ENCODE measurements at regions not wholly inside any gene's neighbourhood (a gene's known extent, or its start where the extent isn't known, plus 50 kb on each side); places are given as distances from the start of the nearest gene placed in this dataset.

DNA sequence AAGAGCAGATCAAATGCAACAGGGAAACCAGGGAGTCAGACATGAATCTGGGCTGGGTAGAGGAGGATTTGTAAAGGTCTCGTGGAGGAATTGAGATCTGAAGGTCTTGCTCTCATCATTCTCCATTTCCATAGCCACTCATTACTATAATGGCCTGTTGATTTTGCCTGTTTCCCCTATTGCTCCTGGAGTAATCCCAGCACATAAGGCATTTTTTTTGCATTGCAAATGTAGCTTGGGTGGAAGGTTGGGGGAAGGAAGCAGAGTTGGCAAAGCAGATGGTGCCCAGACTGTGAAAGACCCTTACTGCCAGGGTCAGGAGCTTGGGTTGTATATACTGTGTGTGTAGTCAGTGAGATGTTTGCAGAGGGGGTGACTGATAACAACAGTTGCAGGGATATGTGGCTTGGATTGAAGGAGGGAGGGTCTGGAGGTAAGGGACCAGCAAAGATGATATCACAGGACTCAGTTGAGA lies 116.0 kb downstream of the TTC6 start:
- TF ChIP-seq MXI1 (conservative IDR thresholded peaks at IDR 0.05; ENCODE audit: poor library complexity, severe bottlenecking) (no peak), RAD21 (conservative IDR thresholded peaks at IDR 0.05) (no peak), TAF1 (IDR thresholded peaks at IDR 0.05; ENCODE audit: low read depth) (no peak), SMC3 (conservative IDR thresholded peaks at IDR 0.05; ENCODE audit: poor library complexity) (no peak), POLR2AphosphoS5 (IDR thresholded peaks at IDR 0.05) (no peak), EP300 (conservative IDR thresholded peaks at IDR 0.05; ENCODE audit: poor library complexity, severe bottlenecking) (no peak), EZH2 (IDR thresholded peaks at IDR 0.05; ENCODE audit: borderline replicate concordance, insufficient read depth, low read length, poor library complexity, severe bottlenecking) (no peak)
- TF ChIP-seq, protein P1, sequence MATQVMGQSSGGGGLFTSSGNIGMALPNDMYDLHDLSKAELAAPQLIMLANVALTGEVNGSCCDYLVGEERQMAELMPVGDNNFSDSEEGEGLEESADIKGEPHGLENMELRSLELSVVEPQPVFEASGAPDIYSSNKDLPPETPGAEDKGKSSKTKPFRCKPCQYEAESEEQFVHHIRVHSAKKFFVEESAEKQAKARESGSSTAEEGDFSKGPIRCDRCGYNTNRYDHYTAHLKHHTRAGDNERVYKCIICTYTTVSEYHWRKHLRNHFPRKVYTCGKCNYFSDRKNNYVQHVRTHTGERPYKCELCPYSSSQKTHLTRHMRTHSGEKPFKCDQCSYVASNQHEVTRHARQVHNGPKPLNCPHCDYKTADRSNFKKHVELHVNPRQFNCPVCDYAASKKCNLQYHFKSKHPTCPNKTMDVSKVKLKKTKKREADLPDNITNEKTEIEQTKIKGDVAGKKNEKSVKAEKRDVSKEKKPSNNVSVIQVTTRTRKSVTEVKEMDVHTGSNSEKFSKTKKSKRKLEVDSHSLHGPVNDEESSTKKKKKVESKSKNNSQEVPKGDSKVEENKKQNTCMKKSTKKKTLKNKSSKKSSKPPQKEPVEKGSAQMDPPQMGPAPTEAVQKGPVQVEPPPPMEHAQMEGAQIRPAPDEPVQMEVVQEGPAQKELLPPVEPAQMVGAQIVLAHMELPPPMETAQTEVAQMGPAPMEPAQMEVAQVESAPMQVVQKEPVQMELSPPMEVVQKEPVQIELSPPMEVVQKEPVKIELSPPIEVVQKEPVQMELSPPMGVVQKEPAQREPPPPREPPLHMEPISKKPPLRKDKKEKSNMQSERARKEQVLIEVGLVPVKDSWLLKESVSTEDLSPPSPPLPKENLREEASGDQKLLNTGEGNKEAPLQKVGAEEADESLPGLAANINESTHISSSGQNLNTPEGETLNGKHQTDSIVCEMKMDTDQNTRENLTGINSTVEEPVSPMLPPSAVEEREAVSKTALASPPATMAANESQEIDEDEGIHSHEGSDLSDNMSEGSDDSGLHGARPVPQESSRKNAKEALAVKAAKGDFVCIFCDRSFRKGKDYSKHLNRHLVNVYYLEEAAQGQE (IDR thresholded peaks at IDR 0.05; ENCODE audit: borderline replicate concordance) = no peak
- TF ChIP-seq, protein P2, sequence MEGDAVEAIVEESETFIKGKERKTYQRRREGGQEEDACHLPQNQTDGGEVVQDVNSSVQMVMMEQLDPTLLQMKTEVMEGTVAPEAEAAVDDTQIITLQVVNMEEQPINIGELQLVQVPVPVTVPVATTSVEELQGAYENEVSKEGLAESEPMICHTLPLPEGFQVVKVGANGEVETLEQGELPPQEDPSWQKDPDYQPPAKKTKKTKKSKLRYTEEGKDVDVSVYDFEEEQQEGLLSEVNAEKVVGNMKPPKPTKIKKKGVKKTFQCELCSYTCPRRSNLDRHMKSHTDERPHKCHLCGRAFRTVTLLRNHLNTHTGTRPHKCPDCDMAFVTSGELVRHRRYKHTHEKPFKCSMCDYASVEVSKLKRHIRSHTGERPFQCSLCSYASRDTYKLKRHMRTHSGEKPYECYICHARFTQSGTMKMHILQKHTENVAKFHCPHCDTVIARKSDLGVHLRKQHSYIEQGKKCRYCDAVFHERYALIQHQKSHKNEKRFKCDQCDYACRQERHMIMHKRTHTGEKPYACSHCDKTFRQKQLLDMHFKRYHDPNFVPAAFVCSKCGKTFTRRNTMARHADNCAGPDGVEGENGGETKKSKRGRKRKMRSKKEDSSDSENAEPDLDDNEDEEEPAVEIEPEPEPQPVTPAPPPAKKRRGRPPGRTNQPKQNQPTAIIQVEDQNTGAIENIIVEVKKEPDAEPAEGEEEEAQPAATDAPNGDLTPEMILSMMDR (IDR thresholded peaks at IDR 0.05; ENCODE audit: poor library complexity, severe bottlenecking) = no peak
- no peaks in the 10 kb centered on the region for H3K9me2 ChIP-seq (ENCODE audit: insufficient read depth, low read length)

DNA sequence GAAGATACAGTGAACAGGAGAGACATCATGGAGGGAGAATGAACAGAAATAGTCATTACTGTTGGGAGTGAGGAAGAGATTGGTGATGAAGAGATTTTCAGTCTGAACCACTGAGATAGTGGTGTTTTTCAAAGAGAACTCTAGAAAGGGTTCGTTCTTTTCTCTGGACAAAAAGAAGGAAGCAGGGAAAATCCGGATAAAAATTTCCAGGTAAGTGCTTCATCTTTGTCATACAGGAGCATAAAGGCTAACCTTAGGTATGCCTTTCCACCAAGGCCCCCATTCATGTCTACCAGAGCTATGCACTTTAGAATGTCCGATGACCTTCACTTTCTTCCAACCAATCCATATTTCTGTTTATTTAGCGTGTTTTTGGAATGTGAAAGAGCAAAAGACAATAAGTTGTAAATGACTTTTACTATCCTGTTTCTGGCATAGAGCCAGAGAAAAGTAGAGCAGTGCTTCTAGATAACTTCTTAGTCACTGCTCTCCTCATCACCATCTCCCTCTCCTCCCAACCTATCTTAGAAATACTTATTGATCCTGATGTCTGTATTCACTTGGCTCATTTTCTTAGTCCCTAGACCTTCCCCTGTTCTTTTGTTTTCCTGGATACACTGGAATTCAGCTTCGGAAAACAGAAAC lies 116.5 kb downstream of the TTC6 start:
- Histone ChIP-seq H3K27me3 (ENCODE audit: insufficient read depth, low read depth, low read length) (no peaks in the 10 kb centered on the region), H3K79me2 (replicated peaks; ENCODE audit: insufficient read depth, low read length) (no peaks in the 10 kb centered on the region)

More for the DNA sequence above, 116.0 kb downstream of the TTC6 start:
- H3K27me3 ChIP-seq (ENCODE audit: insufficient read depth, low read depth, low read length) = no peaks in the 10 kb centered on the region
- H3K27ac ChIP-seq (ENCODE audit: low read length) = no peak overlapping the region
- H3K79me2 ChIP-seq (replicated peaks; ENCODE audit: insufficient read depth, low read length) = no peaks in the 10 kb centered on the region
- H2AFZ ChIP-seq (ENCODE audit: low read depth, low read length) = no peak overlapping the region
- no peaks in the 10 kb centered on the region for H3F3A ChIP-seq (ENCODE audit: insufficient read depth, low read length, poor library complexity, severe bottlenecking)
- no peak overlapping the region for H3K4me2 ChIP-seq (ENCODE audit: low read length)
- H3K9me3 ChIP-seq (ENCODE audit: low read length) = no peaks in the 10 kb centered on the region
- H3K9ac ChIP-seq (ENCODE audit: low read length) = no peak overlapping the region
- H4K20me1 ChIP-seq (ENCODE audit: insufficient read depth) = no peaks in the 10 kb centered on the region
- H3K36me3 ChIP-seq (ENCODE audit: insufficient read depth, low read length) = no peaks in the 10 kb centered on the region
- no peak overlapping the region for H3K4me3 ChIP-seq (ENCODE audit: low read length)

More for the DNA sequence above, 116.5 kb downstream of the TTC6 start:
- Histone ChIP-seq H3K9me2 (ENCODE audit: insufficient read depth, low read length) (no peaks in the 10 kb centered on the region), H3K9me3 (ENCODE audit: low read length) (no peaks in the 10 kb centered on the region), H4K20me1 (ENCODE audit: insufficient read depth) (no peaks in the 10 kb centered on the region), H3K4me3 (ENCODE audit: low read length) (no peak overlapping the region), H3F3A (ENCODE audit: insufficient read depth, low read length, poor library complexity, severe bottlenecking) (no peaks in the 10 kb centered on the region), H3K9ac (ENCODE audit: low read length) (no peak overlapping the region), H3K36me3 (ENCODE audit: insufficient read depth, low read length) (no peaks in the 10 kb centered on the region), H3K4me2 (ENCODE audit: low read length) (no peak overlapping the region), H3K27ac (ENCODE audit: low read length) (no peak overlapping the region), H2AFZ (ENCODE audit: low read depth, low read length) (no peak overlapping the region)
- TF ChIP-seq RAD21 (conservative IDR thresholded peaks at IDR 0.05) = no peak
- TF ChIP-seq, protein P2 (IDR thresholded peaks at IDR 0.05; ENCODE audit: poor library complexity, severe bottlenecking) = no peak
- TF ChIP-seq EZH2 (IDR thresholded peaks at IDR 0.05; ENCODE audit: borderline replicate concordance, insufficient read depth, low read length, poor library complexity, severe bottlenecking) = no peak
- no peak for TF ChIP-seq SMC3 (conservative IDR thresholded peaks at IDR 0.05; ENCODE audit: poor library complexity)
- no peak for TF ChIP-seq POLR2AphosphoS5 (IDR thresholded peaks at IDR 0.05)
- TF ChIP-seq TAF1 (IDR thresholded peaks at IDR 0.05; ENCODE audit: low read depth) = no peak
- no peak for TF ChIP-seq EP300 (conservative IDR thresholded peaks at IDR 0.05; ENCODE audit: poor library complexity, severe bottlenecking)
- no peak for TF ChIP-seq MXI1 (conservative IDR thresholded peaks at IDR 0.05; ENCODE audit: poor library complexity, severe bottlenecking)
- TF ChIP-seq, protein P1 (IDR thresholded peaks at IDR 0.05; ENCODE audit: borderline replicate concordance) = no peak

Measured in neural cell (in vitro differentiated cells).